GM10266 (cell line): ENCODE measurements at regions not wholly inside any gene's neighbourhood (a gene's known extent, or its start where the extent isn't known, plus 50 kb on each side); places are given as distances from the start of the nearest gene placed in this dataset.

Experiments
- DNase-seq: peaks from one replicate; pipeline ENCODE4 v3.0.0; 2012; ENCODE audit errors: extremely low spot score
- CTCF ChIP-seq: IDR thresholded peaks from 2 replicates; pipeline ENCODE4 v1.5.1; 2012; ENCODE audit warnings: mild to moderate bottlenecking, low read depth; ENCODE audit not compliant: control insufficient read depth, insufficient read depth; ENCODE audit errors: missing control alignments

GRCh38 chr1:119302011-119302410, 66.6 kb upstream of the HAO2 start:
- DNase-seq, result no peak
- no peak for TF ChIP-seq CTCF

GRCh38 chr1:119308130-119308700, 60.4 kb upstream of the HAO2 start:
- no peak for TF ChIP-seq CTCF
- DNase-seq, result no peak

GRCh38 chr1:119308806-119309205, 59.8 kb upstream of the HAO2 start:
- no peak for TF ChIP-seq CTCF
- no peak for DNase-seq

- DNase-seq, result no peak
- TF ChIP-seq CTCF, result no peak
These were observed 58.3 kb upstream of the HAO2 start for GRCh38 chr1:119310301-119310700.

GRCh38 chr1:119312500-119312899, 56.1 kb upstream of the HAO2 start:
- no peak for DNase-seq
- TF ChIP-seq CTCF, result no peak

GRCh38 chr1:119314001-119314796, 54.4 kb upstream of the HAO2 start:
- no peak for DNase-seq
- TF ChIP-seq CTCF, result no peak

GRCh38 chr1:119316870-119317416, 51.6 kb upstream of the HAO2 start:
- peak; percentile 7 for TF ChIP-seq CTCF
- DNase-seq, result no peak
